Testis (tissue), 2 donors: ENCODE measurements at regions not wholly inside any gene's neighbourhood (a gene's known extent, or its start where the extent isn't known, plus 50 kb on each side); places are given as distances from the start of the nearest gene placed in this dataset.

Source experiments
- CTCF ChIP-seq, 3 experiments: fragments of 450-650 bp in 2 of 3; fragments of 200-600 bp in 1 of 3; sonication (generic) in 1 of 3; IDR thresholded peaks; one replicate each; pipeline ENCODE4 v1.5.1; 2016 to 2019; ENCODE audit warnings: antibody characterized with exemption in 3 of 3, mild to moderate bottlenecking in 2 of 3, moderate library complexity in 1 of 3
- POLR2A ChIP-seq: fragments of 450-650 bp; IDR thresholded peaks from one replicate; pipeline ENCODE4 v1.6.1; 2017; ENCODE audit warnings: antibody characterized with exemption, mild to moderate bottlenecking, moderate library complexity

GRCh38 chr4:120418146-120418545 lies 351.5 kb upstream of the MAD2L1 start:
- TF ChIP-seq POLR2A (no peak), CTCF (IDR thresholded peaks at IDR 0.05) (no peak)
